GM21526 (cell line): ENCODE measurements at regions not wholly inside any gene's neighbourhood (a gene's known extent, or its start where the extent isn't known, plus 50 kb on each side); places are given as distances from the start of the nearest gene placed in this dataset.

ENCODE experiments used
- ATAC-seq: cut with Tn5 transposase; IDR thresholded peaks from one replicate; pipeline ENCODE4 v1.9.1; 2021; ENCODE audit warnings: moderate library complexity; ENCODE audit not compliant: unreplicated experiment, low FRiP score

DNA sequence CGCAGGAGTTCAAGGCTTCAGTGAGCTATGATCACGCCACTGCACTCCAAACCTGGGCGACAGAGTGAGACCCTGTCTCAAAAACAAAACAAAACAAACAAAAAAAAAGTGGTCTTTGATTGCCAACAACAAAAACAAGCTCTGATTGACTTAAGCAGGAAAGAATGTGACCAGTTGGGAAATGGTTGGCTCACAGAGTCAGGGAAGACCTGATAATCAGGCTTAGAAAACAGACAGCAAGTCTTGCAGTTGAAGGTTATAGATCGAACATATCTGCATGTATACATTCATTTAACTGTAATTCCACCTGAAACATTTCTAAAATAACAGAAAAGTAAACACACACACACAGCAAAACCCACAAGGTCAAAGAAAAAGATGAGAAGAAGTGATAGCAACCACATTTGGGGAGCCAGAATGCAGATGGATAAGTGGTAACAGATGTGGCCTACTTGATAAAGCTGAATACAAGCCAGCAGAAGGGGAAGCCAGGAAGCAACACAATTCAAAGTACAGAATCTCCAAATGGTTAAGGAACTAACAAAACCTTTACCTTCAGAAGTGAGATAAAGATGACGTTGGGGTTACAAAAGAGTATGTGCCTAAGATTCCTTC lies 699.9 kb upstream of the ZNF385D start:
- ATAC-seq = no peak

DNA sequence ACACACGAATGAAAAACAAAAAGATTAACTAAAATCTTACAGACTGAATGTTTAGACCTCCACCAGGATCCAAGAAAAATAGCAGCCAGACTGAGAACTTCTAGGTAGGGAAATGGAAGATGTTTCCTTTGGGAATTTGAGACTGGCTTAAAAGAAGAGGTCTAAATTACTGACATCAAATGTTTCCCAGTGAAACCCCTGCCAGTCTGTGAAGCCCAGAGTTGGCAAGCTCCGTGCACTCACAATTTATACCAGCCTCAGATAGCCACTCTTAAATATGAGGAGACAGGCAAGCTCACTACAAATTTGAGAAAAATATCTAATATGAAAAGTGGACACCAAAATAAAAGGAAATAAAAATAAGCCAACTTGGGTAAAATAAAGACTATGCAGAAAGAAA lies 700.5 kb upstream of the ZNF385D start:
- no peak for ATAC-seq

DNA sequence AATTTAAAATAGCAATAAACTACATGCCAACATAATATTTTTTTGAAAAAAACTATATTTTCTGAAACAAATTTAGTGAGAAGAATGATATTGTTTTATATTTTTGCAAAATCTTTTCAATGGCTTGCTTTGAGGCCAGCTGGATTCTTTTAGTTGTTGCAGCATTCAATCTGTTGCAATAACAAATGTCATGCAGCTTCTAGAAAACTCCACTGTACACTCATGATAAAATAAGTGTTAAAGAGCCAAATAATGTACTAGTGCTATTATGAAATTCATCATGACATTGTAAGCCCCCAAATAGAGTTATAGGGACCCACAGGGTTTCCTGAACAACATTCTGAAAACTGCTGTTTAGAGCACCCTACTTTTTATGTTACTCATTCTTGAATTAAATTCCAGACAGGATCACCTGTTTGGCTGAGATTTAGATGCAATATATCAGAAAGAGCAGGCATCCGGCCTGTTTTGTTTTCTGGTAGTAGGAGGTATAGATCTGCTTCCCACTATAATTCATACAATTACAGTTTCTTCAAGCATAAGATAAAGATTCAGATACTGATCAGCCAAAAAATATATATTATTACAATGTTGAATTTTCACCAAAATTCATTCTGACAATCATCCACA lies 703.0 kb upstream of the ZNF385D start:
- no peak for ATAC-seq

DNA sequence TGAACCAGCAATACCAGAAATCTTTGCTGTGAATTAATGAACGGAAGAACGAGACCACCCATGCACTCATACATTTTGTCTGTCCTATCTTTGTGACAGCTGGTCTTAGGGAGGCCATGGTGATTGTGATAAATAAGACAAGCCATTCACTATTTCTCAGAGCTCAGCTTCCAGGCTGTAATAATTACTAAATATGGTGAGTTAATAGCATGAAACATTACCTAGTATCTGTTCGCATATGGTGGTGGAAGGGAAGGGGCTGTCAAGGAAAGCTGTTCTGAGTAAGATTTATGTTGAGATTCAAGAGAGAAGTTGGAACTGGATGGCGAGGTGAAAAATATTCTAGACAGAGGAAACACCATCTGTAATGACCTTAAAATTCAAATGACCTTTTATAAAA lies 719.0 kb upstream of the ZNF385D start:
- ATAC-seq = no peak

DNA sequence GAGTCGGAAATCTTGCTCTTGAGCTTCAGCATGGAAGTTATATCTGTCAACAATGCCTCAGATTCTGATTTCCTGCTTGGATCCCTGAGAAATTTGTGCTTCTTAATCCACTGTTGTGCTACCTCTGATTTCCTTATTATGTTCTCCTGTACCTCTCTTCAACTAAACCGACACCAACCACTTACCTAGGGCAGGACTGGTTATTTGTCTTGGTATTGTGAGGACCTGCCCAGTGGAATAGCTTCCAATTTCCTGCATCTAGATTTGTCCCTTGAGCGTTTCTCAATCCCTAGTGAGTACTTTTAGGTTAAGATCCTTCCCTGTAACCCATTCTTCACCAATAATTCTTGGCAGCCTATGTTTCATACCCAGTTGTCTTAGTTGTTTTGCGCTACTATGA lies 720.5 kb upstream of the ZNF385D start:
- ATAC-seq = no peak

DNA sequence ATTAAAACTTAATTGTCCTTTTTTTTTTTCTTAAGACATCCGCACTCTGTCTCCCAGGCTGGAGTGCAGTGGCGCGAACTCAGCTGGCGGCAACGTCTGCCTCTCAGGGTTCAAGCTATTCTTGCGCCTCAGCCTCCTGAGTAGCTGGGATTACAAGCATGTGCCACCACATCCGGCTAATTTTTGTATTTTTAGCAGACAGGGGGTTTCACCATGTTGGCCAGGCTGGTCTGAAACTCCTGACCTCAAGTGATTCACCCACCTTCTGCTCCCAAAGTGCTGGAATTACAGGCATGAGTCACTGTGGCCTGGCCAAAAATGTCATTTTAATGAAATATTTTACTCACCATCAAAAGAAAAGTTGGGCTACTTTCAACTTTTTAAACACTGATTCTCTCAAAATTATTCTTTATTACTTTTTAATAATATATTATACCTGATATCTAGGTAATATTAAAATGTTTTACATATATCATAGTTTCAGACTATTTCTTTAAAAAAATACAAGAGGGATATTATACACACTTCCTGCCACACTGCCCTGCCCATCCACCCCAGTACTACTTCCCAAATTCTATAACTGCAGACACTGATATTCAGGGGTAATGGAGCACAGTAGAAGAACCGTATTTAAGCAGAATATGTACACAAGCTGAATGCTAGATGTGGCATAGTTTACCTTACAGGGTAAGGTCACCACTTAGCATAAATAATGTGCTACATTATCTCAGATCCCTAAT lies 723.9 kb upstream of the ZNF385D start:
- no peak for ATAC-seq

DNA sequence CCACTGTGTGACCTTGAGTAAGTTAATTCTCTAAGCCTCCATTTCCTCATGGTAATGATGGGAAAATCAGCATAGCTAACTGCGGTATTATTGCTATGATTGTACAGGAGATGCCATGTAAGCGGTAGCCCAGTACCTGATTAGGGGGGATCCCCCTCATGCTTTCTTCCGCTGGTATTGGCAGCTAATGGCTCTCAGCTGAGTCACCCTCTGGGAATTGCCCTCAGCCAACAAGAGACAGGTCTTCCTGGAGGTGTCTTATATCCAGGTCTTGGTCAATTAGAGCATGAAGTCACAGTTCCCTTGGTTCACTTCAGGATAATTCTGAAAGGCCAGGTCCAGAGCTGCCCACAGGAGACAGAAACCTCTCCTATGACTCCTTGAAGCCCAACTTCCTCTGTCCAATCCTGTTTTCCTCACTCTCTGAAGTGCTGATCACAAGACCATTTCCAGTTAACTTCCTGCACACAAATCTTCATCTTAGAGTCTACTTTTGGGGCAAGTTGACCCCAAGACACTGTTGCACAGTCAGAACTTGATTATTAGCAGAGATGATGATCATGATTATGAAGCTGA lies 724.7 kb upstream of the ZNF385D start:
- no peak for ATAC-seq

DNA sequence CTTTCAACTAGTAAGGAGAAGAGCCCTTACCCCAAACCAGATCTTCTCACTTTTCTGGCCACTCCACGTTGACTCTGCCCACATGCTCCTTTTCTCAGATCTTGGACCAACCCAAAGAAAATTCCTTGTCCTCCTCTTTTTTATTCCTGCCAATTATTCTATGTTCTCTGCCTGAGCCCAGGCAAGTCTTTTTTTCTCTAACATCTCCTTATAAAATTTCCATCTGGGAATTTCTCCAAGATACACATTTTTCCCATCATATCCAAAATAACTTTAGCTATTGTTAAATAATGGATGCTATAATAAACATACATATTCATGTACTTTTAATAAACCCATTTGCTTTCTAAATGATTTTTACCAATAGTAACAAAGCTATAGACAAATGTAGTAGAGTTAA lies 726.0 kb upstream of the ZNF385D start:
- ATAC-seq = no peak

DNA sequence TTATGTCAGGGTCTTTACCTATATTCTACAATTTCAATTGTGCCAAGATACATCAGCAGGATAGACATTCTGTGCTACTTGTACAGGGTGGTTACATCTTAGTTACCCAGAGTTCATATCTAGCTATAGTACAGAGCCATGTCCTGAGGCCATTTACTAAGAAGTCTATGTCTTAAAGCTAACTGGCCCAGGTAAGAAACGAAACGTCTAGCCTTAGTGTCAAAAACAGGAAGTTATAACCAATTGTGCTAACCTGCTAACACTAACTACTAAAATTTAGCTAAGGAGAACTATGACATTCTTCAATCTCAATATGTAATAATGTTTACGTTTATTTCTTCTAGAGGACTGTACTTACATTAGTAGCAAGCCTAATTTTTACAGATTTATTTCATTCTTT lies 717.2 kb upstream of the UBE2E2 start:
- no peak for ATAC-seq

DNA sequence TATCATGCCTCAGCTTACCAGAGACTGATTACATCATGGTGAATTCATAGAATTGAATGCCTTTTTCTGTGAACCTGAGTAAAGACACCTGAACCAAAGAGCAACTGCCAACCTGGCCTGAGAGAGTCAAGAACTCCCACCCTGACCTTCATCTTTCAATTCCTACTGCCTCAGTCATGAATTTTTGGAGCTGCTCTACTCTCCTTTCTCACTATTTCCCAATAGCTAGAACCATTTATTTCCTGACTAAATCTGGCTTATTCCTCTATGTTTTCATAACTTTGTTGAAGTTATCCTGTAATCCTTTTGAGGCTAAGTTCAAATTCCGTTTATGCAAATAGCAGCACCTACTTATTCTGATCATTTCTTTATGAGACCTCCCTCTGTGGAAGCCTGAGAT lies 712.4 kb upstream of the UBE2E2 start:
- ATAC-seq = no peak

DNA sequence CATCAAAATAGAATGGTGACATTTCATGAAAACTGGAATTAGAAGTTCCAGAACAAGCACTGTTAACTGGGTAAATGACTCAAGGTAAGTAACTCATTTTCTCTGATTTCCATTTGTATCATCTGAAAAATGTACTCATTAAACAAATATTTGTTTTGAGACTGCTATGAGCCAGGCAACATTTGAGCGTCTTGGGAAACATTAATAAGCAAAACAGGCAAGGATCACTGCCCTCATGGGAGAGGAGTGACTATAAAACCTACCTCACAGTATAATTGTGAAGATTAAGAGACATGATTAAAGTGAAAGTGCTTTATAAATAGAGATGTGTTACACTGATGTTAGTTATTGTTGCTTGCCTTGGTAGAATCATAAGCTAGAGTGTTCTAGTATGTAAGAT lies 711.8 kb upstream of the UBE2E2 start:
- ATAC-seq = no peak

DNA sequence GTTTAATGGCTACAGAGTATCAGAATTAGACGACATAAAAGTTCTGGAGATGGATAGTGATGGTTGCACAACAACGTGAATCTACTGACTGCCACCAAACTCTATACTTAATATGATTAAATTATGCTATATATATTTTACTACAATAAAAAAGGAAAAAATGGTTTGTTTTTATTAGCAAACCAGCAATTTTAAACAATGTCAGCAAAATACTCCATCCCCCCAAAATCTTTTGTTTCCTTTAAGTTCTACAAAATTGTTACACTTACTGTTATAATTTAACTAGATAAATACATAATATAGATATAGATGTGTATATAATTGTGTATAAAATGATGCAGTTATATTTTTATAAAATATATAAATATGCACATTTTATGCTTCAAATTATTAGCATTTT lies 710.8 kb upstream of the UBE2E2 start:
- ATAC-seq = no peak

DNA sequence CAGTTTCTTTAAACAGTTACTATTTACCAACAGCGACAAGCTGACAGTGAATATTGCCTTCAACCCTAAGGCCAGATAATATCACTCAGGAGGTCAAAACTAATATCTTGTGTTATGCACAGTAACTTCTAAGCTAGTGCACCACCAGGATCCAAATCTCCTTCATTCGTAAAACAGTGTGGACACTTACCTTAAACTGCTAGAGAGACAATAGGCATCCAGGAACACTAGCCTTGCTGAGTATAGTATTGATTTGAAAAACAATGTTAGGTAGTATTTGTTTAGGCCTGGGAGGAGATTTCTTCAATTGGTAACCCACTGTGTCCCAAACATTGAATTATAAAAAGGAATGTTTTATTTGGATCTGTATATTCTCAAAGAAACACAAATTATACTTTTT lies 707.9 kb upstream of the UBE2E2 start:
- ATAC-seq = no peak

DNA sequence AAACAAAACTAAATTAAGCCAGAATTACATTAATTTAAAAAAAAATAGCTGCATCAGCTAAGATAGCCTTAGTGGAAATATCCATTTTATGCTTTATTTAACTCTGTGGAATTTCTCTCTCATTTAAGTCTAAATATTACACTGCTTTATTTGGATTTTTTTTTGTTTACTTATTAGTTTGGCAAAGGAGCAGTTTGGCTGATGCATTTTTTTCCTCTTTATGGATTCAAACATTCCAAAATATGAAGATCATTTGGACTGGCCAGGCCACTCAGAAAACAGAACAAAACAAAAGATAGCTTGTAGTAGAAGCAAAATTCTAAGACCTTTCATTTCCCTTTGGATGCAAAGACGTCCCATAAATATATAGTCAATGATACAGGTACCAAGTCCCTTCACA lies 707.3 kb upstream of the UBE2E2 start:
- ATAC-seq = no peak

DNA sequence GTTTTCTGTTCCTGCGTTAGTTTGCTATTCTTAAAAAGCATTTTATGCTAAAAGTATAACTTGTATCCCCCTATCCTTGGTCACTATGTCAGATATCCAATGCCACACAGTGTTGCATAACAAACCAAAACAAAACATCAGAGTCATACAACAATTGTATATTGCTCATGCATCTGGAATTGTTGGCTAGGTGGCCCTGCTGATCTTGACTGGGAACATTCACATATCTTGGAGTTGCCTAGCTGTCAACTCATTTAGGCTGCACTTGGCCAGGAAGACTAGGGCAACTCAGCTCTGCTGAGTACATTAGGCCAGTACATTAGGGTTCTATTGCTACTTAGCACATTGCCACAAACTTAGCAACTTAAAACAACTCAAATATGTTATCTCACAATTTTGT lies 706.5 kb upstream of the UBE2E2 start:
- ATAC-seq = no peak

DNA sequence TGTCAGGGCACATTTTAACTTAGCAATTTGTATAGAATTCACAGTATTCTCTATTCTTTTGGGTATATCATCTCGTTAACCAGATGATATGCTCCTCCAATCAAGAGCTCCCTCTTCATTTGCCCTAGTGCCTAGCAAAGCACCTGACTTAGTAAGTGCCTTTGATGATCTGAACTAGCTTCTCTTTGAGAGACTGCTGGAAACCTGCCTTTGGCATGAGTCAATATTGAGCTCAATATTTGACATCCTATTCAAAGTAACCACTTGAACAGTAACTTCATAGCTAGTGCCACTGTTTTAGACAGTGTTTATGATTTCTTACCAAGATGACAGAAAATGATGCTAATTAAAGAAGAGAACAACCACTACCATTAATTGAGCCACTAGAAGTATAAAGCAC lies 696.3 kb upstream of the UBE2E2 start:
- no peak for ATAC-seq

DNA sequence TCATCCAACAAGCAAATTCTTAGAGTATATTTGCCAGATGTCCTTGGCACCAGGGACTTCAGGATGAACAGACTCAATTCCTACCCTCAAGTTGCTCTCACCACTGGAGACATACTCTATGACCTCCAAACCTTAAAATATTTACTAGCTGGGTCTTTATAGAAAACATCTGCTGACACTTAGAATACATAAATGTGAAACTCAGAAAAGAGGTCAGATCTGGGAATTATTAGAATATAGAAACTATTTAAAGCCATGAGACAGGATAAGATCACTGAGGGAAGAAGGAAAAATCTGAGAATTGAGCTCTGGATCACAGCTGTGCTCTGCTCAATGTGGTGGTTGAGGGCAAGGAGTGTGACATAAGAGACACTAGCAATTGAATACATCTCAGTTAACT lies 695.4 kb upstream of the UBE2E2 start:
- ATAC-seq = no peak

DNA sequence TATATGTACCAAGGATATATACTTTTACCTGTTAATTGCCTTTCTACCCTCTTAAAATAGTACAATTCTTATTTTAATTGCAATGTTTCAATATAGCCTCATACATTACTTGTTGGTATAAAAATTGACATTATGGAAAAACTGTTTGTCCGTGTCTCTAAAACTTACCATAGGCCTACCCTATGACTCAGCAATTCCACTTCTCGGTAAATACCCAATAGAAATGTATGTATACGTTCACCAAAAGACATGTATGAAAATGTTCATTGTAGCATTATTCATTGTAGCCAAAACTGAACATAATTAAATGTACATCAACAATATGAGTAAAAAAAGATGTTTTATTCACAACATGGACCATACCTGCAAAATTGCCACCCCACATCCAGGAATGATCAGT lies 679.2 kb upstream of the UBE2E2 start:
- no peak for ATAC-seq

DNA sequence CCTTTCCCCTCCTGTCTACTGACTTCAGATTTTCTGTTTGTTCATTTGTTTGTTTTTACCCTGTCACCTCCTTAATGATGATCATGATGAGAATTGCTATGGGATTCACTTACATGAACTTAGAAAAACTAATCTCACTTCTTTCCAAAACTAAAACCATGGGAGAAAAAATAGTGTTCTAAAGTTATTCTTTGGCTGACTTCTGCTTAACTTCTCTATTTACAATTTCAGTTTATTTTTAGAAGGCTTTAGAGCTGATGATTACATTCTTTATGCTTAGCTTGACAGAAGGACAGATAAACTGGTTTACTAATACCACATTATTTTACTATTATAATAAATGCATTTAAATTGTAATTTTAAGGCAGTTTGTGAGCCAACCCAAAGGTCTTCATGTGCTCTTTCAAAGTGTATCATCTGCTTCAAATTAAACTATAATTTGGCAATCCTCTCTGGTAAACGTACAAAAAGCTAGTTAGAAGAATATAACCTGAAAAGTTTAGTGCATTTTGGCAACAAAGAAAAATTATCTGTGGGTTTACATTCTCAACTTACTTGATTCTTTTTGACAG lies 676.8 kb upstream of the UBE2E2 start:
- ATAC-seq = no peak

DNA sequence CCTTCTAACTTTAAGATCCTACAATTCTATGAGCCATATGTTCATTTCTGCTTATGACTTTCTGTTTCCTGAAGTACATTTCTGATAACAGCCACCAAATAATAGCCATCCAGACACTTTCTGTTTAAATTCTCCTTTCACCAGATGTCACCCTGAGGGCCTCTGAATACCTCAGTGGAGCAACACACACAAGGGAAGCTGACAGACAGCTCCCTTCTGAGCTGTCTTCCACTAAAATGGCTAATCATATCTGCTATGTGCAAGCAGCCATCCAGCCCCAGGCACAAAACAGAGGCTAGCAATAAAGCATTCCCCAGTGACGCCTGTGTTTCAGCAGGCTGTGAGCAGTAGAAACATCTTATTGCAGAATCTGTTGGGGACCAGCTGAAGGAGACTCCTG lies 666.6 kb upstream of the UBE2E2 start:
- ATAC-seq = no peak

DNA sequence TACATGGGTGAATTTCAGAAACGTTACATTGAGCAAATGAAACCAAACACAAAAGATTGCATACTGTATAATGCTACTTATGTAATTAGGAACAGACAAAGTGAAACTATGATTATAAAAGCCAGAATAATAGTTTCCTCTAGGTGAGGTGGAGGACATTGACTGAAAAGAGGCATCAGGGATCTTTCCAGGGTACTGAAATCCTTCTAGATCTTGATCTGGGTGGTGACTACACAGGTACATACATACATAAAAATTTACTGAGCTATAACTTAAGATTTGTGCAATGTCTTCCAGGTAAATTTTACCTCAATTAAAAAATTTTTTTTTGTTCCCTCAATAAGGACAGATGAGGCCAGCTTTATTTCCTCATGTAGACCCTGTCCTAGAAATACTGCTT lies 665.6 kb upstream of the UBE2E2 start:
- no peak for ATAC-seq

DNA sequence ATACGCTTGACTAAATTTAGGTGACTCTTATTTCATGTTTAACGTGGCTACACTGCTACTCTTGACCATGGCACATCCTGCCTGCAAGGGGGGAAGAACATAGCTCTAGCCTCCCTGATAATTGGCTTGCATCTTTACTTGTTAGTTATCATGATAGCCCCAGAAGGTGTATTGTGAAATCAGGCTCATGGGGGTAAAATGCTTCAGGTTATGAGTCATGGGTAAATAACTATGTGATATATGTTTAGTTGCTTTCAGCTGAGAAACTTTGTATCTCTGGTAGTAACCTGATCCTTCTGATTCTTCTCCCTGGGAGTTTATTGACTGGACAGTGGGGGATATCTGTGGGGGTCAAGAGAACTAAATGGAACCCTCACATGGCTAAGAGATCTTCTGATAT lies 660.8 kb upstream of the UBE2E2 start:
- no peak for ATAC-seq
